Endodermal cell (in vitro differentiated cells): ENCODE measurements at regions not wholly inside any gene's neighbourhood (a gene's known extent, or its start where the extent isn't known, plus 50 kb on each side); places are given as distances from the start of the nearest gene placed in this dataset.

Experiments used
- DNase-seq: peaks from one replicate; pipeline ENCODE4 v3.0.0-alpha.2; 2017
- H3K27ac ChIP-seq: 2 replicates; pipeline ENCODE4 v1.5.1; 2013; ENCODE audit warnings: mild to moderate bottlenecking, low read depth, low read length, moderate library complexity
- H3K27me3 ChIP-seq: 2 replicates; pipeline ENCODE4 v1.6.1; 2013; ENCODE audit warnings: mild to moderate bottlenecking, low read length, moderate library complexity; ENCODE audit not compliant: insufficient read depth, control insufficient read depth, poor library complexity, severe bottlenecking
- H3K36me3 ChIP-seq: 2 replicates; pipeline ENCODE4 v1.7.0; 2013; ENCODE audit warnings: mild to moderate bottlenecking, low read length, moderate library complexity; ENCODE audit not compliant: control insufficient read depth, insufficient read depth
- H3K4me1 ChIP-seq: one replicate; pipeline ENCODE4 v1.7.0; 2013; ENCODE audit warnings: low read length; ENCODE audit not compliant: control insufficient read depth, insufficient read depth
- H3K4me3 ChIP-seq: 2 replicates; pipeline ENCODE4 v1.5.1; 2013; ENCODE audit warnings: mild to moderate bottlenecking, low read length, moderate library complexity
- H3K9ac ChIP-seq: 2 replicates; pipeline ENCODE4 v1.6.1; 2013; ENCODE audit warnings: mild to moderate bottlenecking, low read length, moderate library complexity; ENCODE audit not compliant: poor library complexity, severe bottlenecking; ENCODE audit errors: extremely low read depth
- H3K9me3 ChIP-seq: 2 replicates; pipeline ENCODE4 v1.6.1; 2013; ENCODE audit warnings: mild to moderate bottlenecking, low read length, moderate library complexity; ENCODE audit not compliant: control insufficient read depth
- H3K27ac Mint-ChIP-seq: 2 replicates; pipeline ENCODE4 v1.8.0; 2020; ENCODE audit warnings: mixed read lengths
- H3K27me3 Mint-ChIP-seq: 2 replicates; pipeline ENCODE4 v1.8.0; 2021; ENCODE audit warnings: mild to moderate bottlenecking, mixed read lengths; ENCODE audit not compliant: insufficient read depth
- H3K36me3 Mint-ChIP-seq: 2 replicates; pipeline ENCODE4 v1.8.0; 2020; ENCODE audit warnings: low read depth, mixed read lengths
- H3K4me1 Mint-ChIP-seq: 2 replicates; pipeline ENCODE4 v1.8.0; 2020; ENCODE audit warnings: mixed read lengths
- H3K4me3 Mint-ChIP-seq: 2 replicates; pipeline ENCODE4 v1.8.0; 2020; ENCODE audit warnings: mild to moderate bottlenecking, moderate library complexity, mixed read lengths
- H3K9me3 Mint-ChIP-seq: 2 replicates; pipeline ENCODE4 v1.8.0; 2020; ENCODE audit warnings: mild to moderate bottlenecking, mixed read lengths
- WGBS, 2 experiments: methylation state at CpG; one replicate each; pipeline versions ENCODE4 v1.1.5 to v1.1.7; 2013; ENCODE audit warnings: missing lambda C conversion rate in 2 of 2, mixed read lengths in 1 of 2; ENCODE audit not compliant: insufficient coverage in 1 of 2, insufficient read length in 1 of 2; 5-methylcytosine and 5-hydroxymethylcytosine counted together
- TF ChIP-seq, protein P1 (sequence below): fragments of 200-600 bp; sonication (generic); conservative IDR thresholded peaks from 2 replicates; pipeline ENCODE4 v1.5.0; 2021; ENCODE audit warnings: antibody characterized with exemption, mild to moderate bottlenecking

DNA sequence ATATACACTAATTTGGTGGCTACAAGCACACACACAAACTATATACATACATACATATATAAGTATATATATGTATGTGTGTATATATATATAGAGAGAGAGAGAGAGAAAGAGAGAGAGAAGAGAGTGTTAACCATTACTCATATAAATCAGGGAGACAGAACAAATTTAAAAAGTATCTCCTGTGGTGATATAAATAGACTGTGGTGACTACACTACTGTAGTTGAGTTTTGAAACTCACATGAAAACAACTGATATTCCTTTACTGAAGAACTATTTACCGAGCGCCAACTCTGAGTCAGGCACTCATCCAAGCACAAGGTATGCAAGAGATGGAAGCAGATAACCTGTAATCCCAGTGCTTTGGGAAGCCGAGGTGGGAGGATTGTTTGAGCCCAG, 67.3 kb upstream of the ANO6 start:
- no peak for DNase-seq
- H3K4me3 ChIP-seq: no peak overlapping the region
- no peaks in the 10 kb centered on the region for H3K36me3 ChIP-seq
- Mint-ChIP-seq H3K4me1 (no peaks in the 10 kb centered on the region), H3K36me3 (no peaks in the 10 kb centered on the region), H3K27me3 (peaks cover 23% of the 10 kb centered on the region), H3K4me3 (no peak overlapping the region), H3K9me3 (peaks cover 18% of the 10 kb centered on the region), H3K27ac (no peak overlapping the region)
- 89 to 90% methylated on average over 2 to 3 of the region's 3 CpGs for WGBS, 2 experiments
- peaks cover 6% of the 10 kb centered on the region for H3K27me3 ChIP-seq
- H3K27ac ChIP-seq: no peak overlapping the region
- TF ChIP-seq, protein P1, sequence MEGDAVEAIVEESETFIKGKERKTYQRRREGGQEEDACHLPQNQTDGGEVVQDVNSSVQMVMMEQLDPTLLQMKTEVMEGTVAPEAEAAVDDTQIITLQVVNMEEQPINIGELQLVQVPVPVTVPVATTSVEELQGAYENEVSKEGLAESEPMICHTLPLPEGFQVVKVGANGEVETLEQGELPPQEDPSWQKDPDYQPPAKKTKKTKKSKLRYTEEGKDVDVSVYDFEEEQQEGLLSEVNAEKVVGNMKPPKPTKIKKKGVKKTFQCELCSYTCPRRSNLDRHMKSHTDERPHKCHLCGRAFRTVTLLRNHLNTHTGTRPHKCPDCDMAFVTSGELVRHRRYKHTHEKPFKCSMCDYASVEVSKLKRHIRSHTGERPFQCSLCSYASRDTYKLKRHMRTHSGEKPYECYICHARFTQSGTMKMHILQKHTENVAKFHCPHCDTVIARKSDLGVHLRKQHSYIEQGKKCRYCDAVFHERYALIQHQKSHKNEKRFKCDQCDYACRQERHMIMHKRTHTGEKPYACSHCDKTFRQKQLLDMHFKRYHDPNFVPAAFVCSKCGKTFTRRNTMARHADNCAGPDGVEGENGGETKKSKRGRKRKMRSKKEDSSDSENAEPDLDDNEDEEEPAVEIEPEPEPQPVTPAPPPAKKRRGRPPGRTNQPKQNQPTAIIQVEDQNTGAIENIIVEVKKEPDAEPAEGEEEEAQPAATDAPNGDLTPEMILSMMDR: no peak
- no peaks in the 10 kb centered on the region for H3K4me1 ChIP-seq
- H3K9me3 ChIP-seq: peaks cover 15% of the 10 kb centered on the region
- no peak overlapping the region for H3K9ac ChIP-seq

DNA sequence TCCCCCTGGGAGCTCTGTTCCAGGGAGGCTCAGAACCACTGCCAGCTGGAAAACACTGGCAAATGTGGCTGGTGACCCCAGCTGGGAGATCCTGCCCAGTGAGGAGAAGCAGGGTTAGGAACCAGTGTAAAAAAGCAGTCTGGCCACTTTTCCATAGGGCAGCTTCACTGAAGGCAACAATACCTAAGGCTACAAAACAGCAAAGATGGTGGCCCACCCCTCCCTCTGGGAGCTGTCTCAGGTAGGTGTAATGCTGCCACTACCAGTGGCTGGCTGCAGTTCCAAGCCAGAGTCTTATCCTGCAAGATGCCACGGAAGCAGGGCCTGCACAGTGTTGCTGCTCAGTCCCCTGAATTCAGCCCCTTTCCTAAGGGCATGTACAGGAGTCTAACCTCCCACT, 50.6 kb upstream of the ANO6 start:
- H3K36me3 Mint-ChIP-seq: no peaks in the 10 kb centered on the region
- H3K4me3 ChIP-seq: no peak overlapping the region
- H3K27ac Mint-ChIP-seq: no peak overlapping the region
- peaks cover 6% of the 10 kb centered on the region for H3K27me3 Mint-ChIP-seq
- DNase-seq: no peak
- no peak overlapping the region for H3K27ac ChIP-seq
- no peaks in the 10 kb centered on the region for H3K36me3 ChIP-seq
- H3K27me3 ChIP-seq: peaks cover 7% of the 10 kb centered on the region
- H3K9ac ChIP-seq: no peak overlapping the region
- H3K9me3 Mint-ChIP-seq: no peaks in the 10 kb centered on the region
- 83 to 85% methylated on average over 1 of the region's 1 CpG for WGBS, 2 experiments
- TF ChIP-seq, protein P1: no peak
- H3K4me1 ChIP-seq: no peaks in the 10 kb centered on the region
- no peak overlapping the region for H3K4me3 Mint-ChIP-seq
- peaks cover 6% of the 10 kb centered on the region for H3K9me3 ChIP-seq
- peaks cover 2% of the 10 kb centered on the region for H3K4me1 Mint-ChIP-seq

DNA sequence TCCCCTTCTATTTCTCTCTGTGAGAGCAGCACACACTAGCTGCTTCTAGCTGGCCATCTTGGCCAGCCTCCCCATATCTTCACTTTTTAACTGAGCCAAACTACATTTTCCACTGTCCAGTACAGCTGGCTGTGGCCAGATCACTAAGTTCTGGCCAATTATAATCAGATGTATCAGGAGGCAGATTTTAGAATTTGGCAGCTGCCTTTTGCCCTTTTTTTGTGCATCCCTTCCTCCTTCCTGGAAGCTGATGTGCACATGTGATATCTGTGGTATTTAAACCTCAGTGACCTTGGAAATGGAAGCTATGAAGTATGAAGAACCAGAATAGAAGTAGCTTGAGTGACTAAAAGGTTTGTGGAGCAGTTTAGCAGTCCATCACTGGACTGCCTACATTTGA, 49.8 kb upstream of the ANO6 start:
- Mint-ChIP-seq H3K9me3 (no peaks in the 10 kb centered on the region), H3K4me3 (no peak overlapping the region), H3K27me3 (peaks cover 5% of the 10 kb centered on the region), H3K4me1 (peaks cover 2% of the 10 kb centered on the region), H3K27ac (no peak overlapping the region), H3K36me3 (no peaks in the 10 kb centered on the region)
- TF ChIP-seq, protein P1: no peak
- Histone ChIP-seq H3K9me3 (peaks cover 6% of the 10 kb centered on the region), H3K4me1 (no peaks in the 10 kb centered on the region), H3K36me3 (no peaks in the 10 kb centered on the region), H3K27me3 (peaks cover 7% of the 10 kb centered on the region), H3K27ac (no peak overlapping the region), H3K9ac (no peak overlapping the region), H3K4me3 (no peak overlapping the region)
- no peak for DNase-seq
